ENCODE measurements at regions not wholly inside any gene's neighbourhood (a gene's known extent, or its start where the extent isn't known, plus 50 kb on each side); places are given as distances from the start of the nearest gene placed in this dataset.

DNA sequence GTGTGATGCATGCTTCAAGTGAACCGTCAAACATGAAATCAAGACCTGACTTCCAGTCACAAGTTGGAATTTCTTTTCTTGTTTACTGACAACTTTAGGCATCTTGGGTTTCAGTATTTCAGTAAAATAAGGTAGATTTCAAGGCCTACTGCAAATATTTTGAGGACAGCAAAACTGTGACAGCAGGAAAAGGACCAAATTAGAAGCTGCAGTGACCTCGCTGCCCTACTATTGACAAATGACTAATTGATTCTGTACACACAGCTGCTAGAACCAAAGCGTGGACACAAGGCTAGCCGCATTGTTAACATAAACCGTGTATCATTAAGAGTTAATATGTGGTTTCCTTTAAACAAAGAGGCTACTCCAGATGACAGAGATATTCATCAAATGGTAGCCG, 105.7 kb upstream of the SEC61G start:
- Histone ChIP-seq H3K27me3 (ENCODE audit: control insufficient read depth in 3 of 3, insufficient read depth in 3 of 3, low read length in 2 of 3) (no peaks in the 10 kb centered on the region), H3K9ac (ENCODE audit: insufficient read depth in 1 of 2, low read length in 2 of 2) (no peak overlapping the region), H3K27ac (ENCODE audit: low read depth in 1 of 2, low read length in 1 of 2) (no peak overlapping the region), H3K4me1 (ENCODE audit: control insufficient read depth in 5 of 5, insufficient read depth in 5 of 5, low read length in 5 of 5) (peaks cover 0 to 13% (median 0%) of the 10 kb centered on the region in 5 donors), H3K36me3 (ENCODE audit: control insufficient read depth in 4 of 4, insufficient read depth in 4 of 4, low read length in 4 of 4) (no peaks in the 10 kb centered on the region), H3K4me3 (no peak overlapping the region), H3K9me3 (ENCODE audit: control insufficient read depth in 4 of 4, insufficient read depth in 3 of 4, low read length in 3 of 4) (no peaks in the 10 kb centered on the region)
- TF ChIP-seq CTCF (IDR thresholded peaks at IDR 0.05; ENCODE audit: control extremely low read depth, extremely low read depth), result no peak
- ATAC-seq (ENCODE audit: insufficient read depth, low FRiP score) (no peak), DNase-seq (peak in 1 of 3 donors; percentile 34)
- WGBS, 2 donors, result 47 to 51% methylated on average over 6 of the region's 6 CpGs

DNA sequence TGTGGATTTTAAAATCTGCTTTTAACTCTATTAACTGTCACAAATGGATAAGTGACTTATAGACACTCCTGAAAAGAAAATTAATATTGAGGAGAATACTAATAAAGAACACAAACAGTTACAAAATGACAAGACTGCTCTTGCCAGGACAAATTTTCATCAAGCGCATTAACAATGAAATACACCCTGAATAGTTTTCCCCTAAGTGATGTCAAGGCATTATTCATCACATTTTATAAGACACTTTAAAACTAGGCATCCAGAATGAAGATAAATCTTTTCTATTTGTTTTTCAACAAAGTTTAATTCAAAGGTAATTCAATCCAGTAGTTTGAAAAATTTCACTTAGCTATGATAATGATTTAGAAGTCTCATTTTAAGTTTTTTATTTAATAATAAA, 110.5 kb upstream of the SEC61G start:
- Histone ChIP-seq H3K27me3 (ENCODE audit: control insufficient read depth in 3 of 3, insufficient read depth in 3 of 3, low read length in 2 of 3) (no peaks in the 10 kb centered on the region), H3K9me3 (ENCODE audit: control insufficient read depth in 4 of 4, insufficient read depth in 3 of 4, low read length in 3 of 4) (no peaks in the 10 kb centered on the region), H3K27ac (ENCODE audit: low read depth in 1 of 2, low read length in 1 of 2) (no peak overlapping the region), H3K4me3 (no peak overlapping the region), H3K4me1 (ENCODE audit: control insufficient read depth in 5 of 5, insufficient read depth in 5 of 5, low read length in 5 of 5) (peaks cover 0 to 12% (median 0%) of the 10 kb centered on the region in 5 donors), H3K36me3 (ENCODE audit: control insufficient read depth in 4 of 4, insufficient read depth in 4 of 4, low read length in 4 of 4) (no peaks in the 10 kb centered on the region), H3K9ac (ENCODE audit: insufficient read depth in 1 of 2, low read length in 2 of 2) (no peak overlapping the region)
- 92 to 98% methylated on average over 1 of the region's 1 CpG for WGBS, 2 donors
- DNase-seq (no peak), ATAC-seq (ENCODE audit: insufficient read depth, low FRiP score) (no peak)
- no peak for TF ChIP-seq CTCF (IDR thresholded peaks at IDR 0.05; ENCODE audit: control extremely low read depth, extremely low read depth)

DNA sequence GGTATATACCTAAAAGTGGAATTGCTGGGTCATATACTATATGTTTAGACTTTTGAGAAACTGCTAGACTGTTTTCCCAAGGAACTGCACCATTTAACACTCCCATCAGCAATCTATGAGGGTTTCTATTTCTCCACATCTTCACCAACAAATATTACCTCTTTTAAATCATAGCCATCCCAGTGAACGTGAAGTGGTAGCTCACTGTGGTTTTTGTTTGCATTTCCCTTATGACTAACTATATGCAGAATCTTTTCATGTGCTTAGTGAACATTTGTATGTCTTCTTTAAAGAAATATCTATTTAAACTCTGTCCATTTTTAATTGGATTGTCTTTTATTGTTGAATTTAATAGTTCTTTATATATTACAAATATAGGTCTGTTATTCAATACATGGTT, 115.8 kb upstream of the SEC61G start:
- 47 to 63% methylated on average over 1 of the region's 1 CpG for WGBS, 2 donors
- H3K9me3 ChIP-seq (ENCODE audit: control insufficient read depth in 4 of 4, insufficient read depth in 3 of 4, low read length in 3 of 4), result no peaks in the 10 kb centered on the region
- no peaks in the 10 kb centered on the region for H3K36me3 ChIP-seq (ENCODE audit: control insufficient read depth in 4 of 4, insufficient read depth in 4 of 4, low read length in 4 of 4)
- TF ChIP-seq CTCF (IDR thresholded peaks at IDR 0.05; ENCODE audit: control extremely low read depth, extremely low read depth), result no peak
- no peak for DNase-seq
- H3K27ac ChIP-seq (ENCODE audit: low read depth in 1 of 2, low read length in 1 of 2), result no peak overlapping the region
- peaks cover 0 to 11% (median 0%) of the 10 kb centered on the region in 5 donors for H3K4me1 ChIP-seq (ENCODE audit: control insufficient read depth in 5 of 5, insufficient read depth in 5 of 5, low read length in 5 of 5)
- H3K9ac ChIP-seq (ENCODE audit: insufficient read depth in 1 of 2, low read length in 2 of 2), result no peak overlapping the region
- H3K27me3 ChIP-seq (ENCODE audit: control insufficient read depth in 3 of 3, insufficient read depth in 3 of 3, low read length in 2 of 3), result no peaks in the 10 kb centered on the region
- ATAC-seq (ENCODE audit: insufficient read depth, low FRiP score), result no peak
- H3K4me3 ChIP-seq, result no peak overlapping the region

- peaks cover 0 to 20% (median 3%) of the 10 kb centered on the region in 5 donors for H3K4me1 ChIP-seq (ENCODE audit: control insufficient read depth in 5 of 5, insufficient read depth in 5 of 5, low read length in 5 of 5)
- no peak for TF ChIP-seq CTCF (IDR thresholded peaks at IDR 0.05; ENCODE audit: control extremely low read depth, extremely low read depth)
- H3K9ac ChIP-seq (ENCODE audit: insufficient read depth in 1 of 2, low read length in 2 of 2), result no peak overlapping the region
- no peaks in the 10 kb centered on the region for H3K9me3 ChIP-seq (ENCODE audit: control insufficient read depth in 4 of 4, insufficient read depth in 3 of 4, low read length in 3 of 4)
- no peak overlapping the region for H3K4me3 ChIP-seq
- DNase-seq, result no peak
- 56 to 62% methylated on average over 2 of the region's 2 CpGs for WGBS, 2 donors
- H3K27ac ChIP-seq (ENCODE audit: low read depth in 1 of 2, low read length in 1 of 2), result peak overlapping the region in 1 of 2 donors; percentile 0
- no peaks in the 10 kb centered on the region for H3K27me3 ChIP-seq (ENCODE audit: control insufficient read depth in 3 of 3, insufficient read depth in 3 of 3, low read length in 2 of 3)
- ATAC-seq (ENCODE audit: insufficient read depth, low FRiP score), result no peak
- no peaks in the 10 kb centered on the region for H3K36me3 ChIP-seq (ENCODE audit: control insufficient read depth in 4 of 4, insufficient read depth in 4 of 4, low read length in 4 of 4)
Measured at GRCh38 chr7:54877683-54878082, 118.7 kb upstream of the SEC61G start.

Data from lung (tissue), 11 donors.